ENCODE measurements at regions not wholly inside any gene's neighbourhood (a gene's known extent, or its start where the extent isn't known, plus 50 kb on each side); places are given as distances from the start of the nearest gene placed in this dataset.

- no peaks in the 10 kb centered on the region for H3K79me2 ChIP-seq (ENCODE audit: control insufficient read depth, insufficient read depth, low read length)
- no peak overlapping the region for H3K9ac ChIP-seq (replicated peaks; ENCODE audit: extremely low read depth, insufficient read depth, low read length)
- H3K27me3 ChIP-seq (ENCODE audit: control insufficient read depth in 2 of 2, insufficient read depth in 2 of 2, low read length in 2 of 2): no peaks in the 10 kb centered on the region
- intact Hi-C loops (cut with micrococcal nuclease) (no loop called here), dilution Hi-C loops (cut with MboI; ENCODE audit: extremely low pct_ligation_motif_present, low sequenced_read_pairs) (no loop called here)
- no peaks in the 10 kb centered on the region for H4K20me1 ChIP-seq (replicated peaks; ENCODE audit: control insufficient read depth, extremely low read depth, insufficient read depth, low read length)
- TF ChIP-seq POLR2AphosphoS5 (IDR thresholded peaks at IDR 0.05; ENCODE audit: insufficient read depth, low read depth, low read length) (no peak), MYC (IDR thresholded peaks at IDR 0.05; ENCODE audit: low read depth, low read length) (no peak), MAX (IDR thresholded peaks at IDR 0.05; ENCODE audit: insufficient read depth, insufficient read length) (no peak), GATA2 (IDR thresholded peaks at IDR 0.05; ENCODE audit: insufficient read depth, insufficient read length, low read depth, low read length) (no peak), EZH2 (IDR thresholded peaks at IDR 0.05; ENCODE audit: borderline replicate concordance, low read depth, low read length, severe bottlenecking) (no peak), POLR2A (IDR thresholded peaks at IDR 0.05; ENCODE audit: low read depth, low read length) (no peak)
- DNase-seq (ENCODE audit: low read depth, low spot score) (no peak), FAIRE-seq (no peak)
- no peaks in the 10 kb centered on the region for H3K4me1 ChIP-seq (ENCODE audit: control insufficient read depth, extremely low read depth, insufficient read depth, low read length)
- ChIA-PET POLR2A (no interaction called here), CTCF (no interaction called here)
- BruUV-seq (replicated peaks): no TSS peak
- H3K9me1 ChIP-seq (replicated peaks; ENCODE audit: control insufficient read depth, extremely low read depth, insufficient read depth, low read length): no peaks in the 10 kb centered on the region
- H3K4me3 ChIP-seq (replicated peaks in 1 of 3; ENCODE audit: insufficient read depth in 1 of 3, low read depth in 1 of 3, low read length in 3 of 3): no peak overlapping the region
- H3K27ac ChIP-seq (ENCODE audit: insufficient read depth, low read depth, low read length): no peak overlapping the region
- H3K4me2 ChIP-seq (ENCODE audit: insufficient read depth, low read length): no peak overlapping the region
- no peaks in the 10 kb centered on the region for H3K36me3 ChIP-seq (ENCODE audit: control insufficient read depth in 2 of 2, extremely low read depth in 1 of 2, insufficient read depth in 2 of 2, low read length in 2 of 2)
- no peaks in the 10 kb centered on the region for H3K9me3 ChIP-seq (replicated peaks; ENCODE audit: control insufficient read depth, insufficient read depth, low read length)
- H2AFZ ChIP-seq (ENCODE audit: low read depth, low read length): no peak overlapping the region
These were observed 800.0 kb upstream of the IGFBP7 start for GRCh38 chr4:57910151-57910550.

- dilution Hi-C loops (cut with MboI; ENCODE audit: extremely low pct_ligation_motif_present, low sequenced_read_pairs) (no loop called here), intact Hi-C loops (cut with micrococcal nuclease) (no loop called here)
- no peaks in the 10 kb centered on the region for H3K9me1 ChIP-seq (replicated peaks; ENCODE audit: control insufficient read depth, extremely low read depth, insufficient read depth, low read length)
- no peak overlapping the region for H3K4me2 ChIP-seq (ENCODE audit: insufficient read depth, low read length)
- H3K36me3 ChIP-seq (ENCODE audit: control insufficient read depth in 2 of 2, extremely low read depth in 1 of 2, insufficient read depth in 2 of 2, low read length in 2 of 2): no peaks in the 10 kb centered on the region
- FAIRE-seq: no peak
- H3K4me3 ChIP-seq (replicated peaks in 1 of 3; ENCODE audit: insufficient read depth in 1 of 3, low read depth in 1 of 3, low read length in 3 of 3): no peak overlapping the region
- ChIA-PET CTCF (no interaction called here), POLR2A (no interaction called here)
- H2AFZ ChIP-seq (ENCODE audit: low read depth, low read length): no peak overlapping the region
- no peaks in the 10 kb centered on the region for H3K79me2 ChIP-seq (ENCODE audit: control insufficient read depth, insufficient read depth, low read length)
- H3K4me1 ChIP-seq (ENCODE audit: control insufficient read depth, extremely low read depth, insufficient read depth, low read length): no peaks in the 10 kb centered on the region
- H3K27ac ChIP-seq (ENCODE audit: insufficient read depth, low read depth, low read length): no peak overlapping the region
- DNase-seq (ENCODE audit: low read depth, low spot score): no peak
- no peaks in the 10 kb centered on the region for H3K27me3 ChIP-seq (ENCODE audit: control insufficient read depth in 2 of 2, insufficient read depth in 2 of 2, low read length in 2 of 2)
- TF ChIP-seq EZH2 (IDR thresholded peaks at IDR 0.05; ENCODE audit: borderline replicate concordance, low read depth, low read length, severe bottlenecking): no peak
- TF ChIP-seq GATA2 (IDR thresholded peaks at IDR 0.05; ENCODE audit: insufficient read depth, insufficient read length, low read depth, low read length): no peak
- no peak for TF ChIP-seq MYC (IDR thresholded peaks at IDR 0.05; ENCODE audit: low read depth, low read length)
- TF ChIP-seq POLR2AphosphoS5 (IDR thresholded peaks at IDR 0.05; ENCODE audit: insufficient read depth, low read depth, low read length): no peak
- TF ChIP-seq JUN (IDR thresholded peaks at IDR 0.05; ENCODE audit: borderline replicate concordance, insufficient read depth, insufficient read length, low read depth): no peak
- TF ChIP-seq MAX (IDR thresholded peaks at IDR 0.05; ENCODE audit: insufficient read depth, insufficient read length): no peak
- no peak for TF ChIP-seq POLR2A (IDR thresholded peaks at IDR 0.05; ENCODE audit: low read depth, low read length)
- no peak for TF ChIP-seq FOS (IDR thresholded peaks at IDR 0.05; ENCODE audit: borderline replicate concordance, insufficient read depth, low read length)
- no peak for TF ChIP-seq CTCF (IDR thresholded peaks at IDR 0.05; ENCODE audit: extremely low read depth in 1 of 2, insufficient read depth in 1 of 2, low read depth in 1 of 2, low read length in 2 of 2)
- BruUV-seq (replicated peaks): no TSS peak
- no peaks in the 10 kb centered on the region for H4K20me1 ChIP-seq (replicated peaks; ENCODE audit: control insufficient read depth, extremely low read depth, insufficient read depth, low read length)
- no peak overlapping the region for H3K9ac ChIP-seq (replicated peaks; ENCODE audit: extremely low read depth, insufficient read depth, low read length)
- no peaks in the 10 kb centered on the region for H3K9me3 ChIP-seq (replicated peaks; ENCODE audit: control insufficient read depth, insufficient read depth, low read length)
These were observed 795.8 kb upstream of the IGFBP7 start for GRCh38 chr4:57905965-57906364.

All from endothelial cell of umbilical vein (primary cell).